ENCODE measurements at regions not wholly inside any gene's neighbourhood (a gene's known extent, or its start where the extent isn't known, plus 50 kb on each side); places are given as distances from the start of the nearest gene placed in this dataset.

DNA sequence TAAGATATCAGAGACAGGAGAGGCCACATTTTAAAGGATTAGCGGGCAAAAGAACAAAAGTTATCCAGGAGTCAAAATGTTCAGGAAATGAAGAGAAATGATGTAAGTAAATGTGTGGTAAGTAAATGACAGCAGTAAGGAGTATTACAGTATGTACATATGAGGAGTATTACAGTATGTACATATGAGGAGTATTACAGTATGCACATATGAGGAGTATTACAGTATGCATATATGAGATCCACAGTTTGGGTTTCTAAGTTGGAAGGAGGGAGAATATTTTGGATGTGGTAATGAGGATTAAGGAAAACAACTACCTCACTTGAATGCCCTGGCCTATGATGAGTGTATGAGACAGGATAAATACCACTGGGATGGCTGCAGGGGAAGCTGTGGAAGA lies 192.4 kb upstream of the DGKB start:
- H3K4me1 Mint-ChIP-seq = no peaks in the 10 kb centered on the region
- H3K27ac Mint-ChIP-seq = no peak overlapping the region
- H3K9me3 Mint-ChIP-seq = no peaks in the 10 kb centered on the region
- no peak overlapping the region for H3K4me3 Mint-ChIP-seq
- H3K27me3 Mint-ChIP-seq (ENCODE audit: low read depth) = no peaks in the 10 kb centered on the region
- H3K36me3 Mint-ChIP-seq (ENCODE audit: low read depth) = no peaks in the 10 kb centered on the region
- TF ChIP-seq, protein P1, sequence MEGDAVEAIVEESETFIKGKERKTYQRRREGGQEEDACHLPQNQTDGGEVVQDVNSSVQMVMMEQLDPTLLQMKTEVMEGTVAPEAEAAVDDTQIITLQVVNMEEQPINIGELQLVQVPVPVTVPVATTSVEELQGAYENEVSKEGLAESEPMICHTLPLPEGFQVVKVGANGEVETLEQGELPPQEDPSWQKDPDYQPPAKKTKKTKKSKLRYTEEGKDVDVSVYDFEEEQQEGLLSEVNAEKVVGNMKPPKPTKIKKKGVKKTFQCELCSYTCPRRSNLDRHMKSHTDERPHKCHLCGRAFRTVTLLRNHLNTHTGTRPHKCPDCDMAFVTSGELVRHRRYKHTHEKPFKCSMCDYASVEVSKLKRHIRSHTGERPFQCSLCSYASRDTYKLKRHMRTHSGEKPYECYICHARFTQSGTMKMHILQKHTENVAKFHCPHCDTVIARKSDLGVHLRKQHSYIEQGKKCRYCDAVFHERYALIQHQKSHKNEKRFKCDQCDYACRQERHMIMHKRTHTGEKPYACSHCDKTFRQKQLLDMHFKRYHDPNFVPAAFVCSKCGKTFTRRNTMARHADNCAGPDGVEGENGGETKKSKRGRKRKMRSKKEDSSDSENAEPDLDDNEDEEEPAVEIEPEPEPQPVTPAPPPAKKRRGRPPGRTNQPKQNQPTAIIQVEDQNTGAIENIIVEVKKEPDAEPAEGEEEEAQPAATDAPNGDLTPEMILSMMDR (IDR thresholded peaks at IDR 0.05; ENCODE audit: unreplicated experiment in 3 of 3) = no peak

DNA sequence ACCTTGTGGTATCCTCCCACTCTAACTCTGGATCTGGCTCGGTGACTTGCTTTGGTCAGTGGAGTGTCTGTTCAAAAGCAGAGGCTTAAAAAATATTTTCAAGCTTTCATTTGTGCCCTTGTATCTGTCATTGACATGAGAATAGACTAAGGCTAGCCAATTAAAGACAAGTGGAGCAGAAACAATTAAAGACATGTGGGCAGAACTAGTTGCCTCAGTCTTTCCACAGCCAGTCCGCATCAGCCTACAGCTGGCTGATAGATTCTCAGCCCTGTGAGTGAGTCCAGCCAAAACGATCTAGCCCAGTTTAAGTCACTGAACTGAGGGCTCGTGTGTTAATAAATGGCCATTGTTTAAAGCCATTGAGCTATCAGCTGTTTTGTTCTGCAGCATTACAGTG lies 185.2 kb upstream of the DGKB start:
- H3K27me3 Mint-ChIP-seq (ENCODE audit: low read depth) = peaks cover 3% of the 10 kb centered on the region
- no peaks in the 10 kb centered on the region for H3K9me3 Mint-ChIP-seq
- no peak overlapping the region for H3K4me3 Mint-ChIP-seq

DNA sequence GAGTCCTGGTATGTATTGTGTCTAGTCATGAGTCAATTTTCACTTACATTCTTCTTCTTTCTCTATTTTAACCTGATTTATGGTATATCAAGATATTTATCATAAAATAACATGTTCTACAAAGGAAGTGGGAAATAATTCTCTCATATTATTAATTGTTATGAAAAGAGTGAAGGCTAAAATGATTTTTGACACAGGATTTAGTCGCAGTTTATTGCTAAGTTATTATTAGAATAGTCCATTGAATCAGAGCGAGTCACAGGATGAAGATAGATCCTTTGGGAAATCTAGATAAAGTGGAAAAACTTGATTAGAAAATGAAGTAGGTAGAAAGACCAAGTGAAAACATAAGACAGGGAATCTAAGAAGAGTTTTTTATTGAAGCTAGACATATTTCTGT lies 184.3 kb upstream of the DGKB start:
- TF ChIP-seq, protein P1 (IDR thresholded peaks at IDR 0.05; ENCODE audit: unreplicated experiment in 3 of 3) = no peak
- peaks cover 15% of the 10 kb centered on the region for H3K4me1 Mint-ChIP-seq
- H3K36me3 Mint-ChIP-seq (ENCODE audit: low read depth) = no peaks in the 10 kb centered on the region
- H3K27ac Mint-ChIP-seq = peak overlapping the region in 2 of 3 experiments; percentile 24 to 91
- no peaks in the 10 kb centered on the region for H3K9me3 Mint-ChIP-seq
- peaks cover 3% of the 10 kb centered on the region for H3K27me3 Mint-ChIP-seq (ENCODE audit: low read depth)
- no peak overlapping the region for H3K4me3 Mint-ChIP-seq

More for the DNA sequence above, 185.2 kb upstream of the DGKB start:
- TF ChIP-seq, protein P1 (IDR thresholded peaks at IDR 0.05; ENCODE audit: unreplicated experiment in 3 of 3) = no peak
- no peak overlapping the region for H3K27ac Mint-ChIP-seq
- peaks cover 11% of the 10 kb centered on the region for H3K4me1 Mint-ChIP-seq
- no peaks in the 10 kb centered on the region for H3K36me3 Mint-ChIP-seq (ENCODE audit: low read depth)

DNA sequence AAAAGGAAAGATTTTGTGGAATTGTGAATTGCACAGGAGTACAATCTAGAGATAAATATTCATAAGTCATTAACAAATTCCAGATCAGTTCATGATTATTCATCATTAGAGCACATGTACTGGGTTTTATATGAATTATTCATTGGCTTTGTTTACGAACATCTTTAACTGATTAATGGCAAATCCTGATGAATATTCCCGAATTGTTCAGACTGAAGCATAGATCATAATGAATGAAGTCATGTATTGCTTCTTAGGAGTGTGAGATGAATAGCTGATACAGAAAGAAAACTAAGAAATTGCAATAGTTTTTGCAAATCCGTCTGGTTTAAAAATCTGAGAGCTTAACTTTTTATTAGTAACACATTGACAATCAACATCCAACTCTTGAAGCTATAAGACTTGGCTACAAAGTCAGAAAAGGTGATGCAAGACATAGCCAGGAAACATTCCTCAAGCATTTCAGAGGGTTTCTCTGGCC lies 183.6 kb upstream of the DGKB start:
- peaks cover 15% of the 10 kb centered on the region for H3K4me1 Mint-ChIP-seq
- peaks cover 3% of the 10 kb centered on the region for H3K27me3 Mint-ChIP-seq (ENCODE audit: low read depth)
- H3K36me3 Mint-ChIP-seq (ENCODE audit: low read depth) = no peaks in the 10 kb centered on the region
- TF ChIP-seq, protein P1 (IDR thresholded peaks at IDR 0.05; ENCODE audit: unreplicated experiment in 3 of 3) = no peak
- H3K9me3 Mint-ChIP-seq = no peaks in the 10 kb centered on the region
- no peak overlapping the region for H3K4me3 Mint-ChIP-seq
- peak overlapping the region in 2 of 3 experiments; percentile 24 to 91 for H3K27ac Mint-ChIP-seq

DNA sequence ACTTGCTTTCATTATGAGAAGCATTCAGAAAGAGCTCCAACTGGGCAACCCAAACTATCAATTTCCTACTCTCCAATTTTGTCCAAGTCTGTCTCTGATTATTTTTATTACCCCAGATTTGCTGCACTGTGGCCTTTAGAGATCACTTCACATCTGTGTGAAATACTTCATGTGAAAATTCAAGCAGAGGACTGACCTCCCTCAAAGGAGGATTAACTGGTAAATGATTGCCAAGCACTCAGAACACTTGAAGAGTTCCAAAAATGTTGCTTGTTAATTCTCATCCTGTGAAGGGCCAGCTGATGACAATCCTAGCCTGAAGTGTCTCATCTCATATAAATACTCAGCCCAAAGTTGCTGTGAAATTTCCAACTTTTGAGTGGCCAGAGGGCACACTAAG lies 182.8 kb upstream of the DGKB start:
- TF ChIP-seq, protein P1 (IDR thresholded peaks at IDR 0.05; ENCODE audit: unreplicated experiment in 3 of 3) = no peak

DNA sequence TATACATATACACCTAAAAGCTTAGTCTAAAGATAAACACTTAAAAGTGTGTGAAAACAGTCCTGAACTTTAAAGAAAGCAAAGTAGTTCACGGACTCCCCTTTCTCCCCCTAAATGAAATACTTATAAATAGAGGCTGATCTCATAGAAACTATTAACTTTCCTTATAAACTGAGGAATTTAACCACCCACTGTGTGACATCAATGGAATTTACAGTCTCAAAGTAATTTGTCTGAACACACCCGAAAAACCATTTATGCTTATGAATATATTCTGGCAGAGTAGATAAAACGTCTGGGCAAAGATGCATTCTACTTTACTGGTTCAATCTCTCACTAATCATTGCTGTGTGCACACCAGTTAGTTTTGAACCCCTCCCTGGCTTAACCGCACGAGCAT lies 181.8 kb upstream of the DGKB start:
- Mint-ChIP-seq H3K27ac (peak overlapping the region; percentile 24 to 91 (median 73)), H3K36me3 (ENCODE audit: low read depth) (no peaks in the 10 kb centered on the region)
- TF ChIP-seq, protein P1 (IDR thresholded peaks at IDR 0.05; ENCODE audit: unreplicated experiment in 3 of 3) = no peak

More for the DNA sequence above, 182.8 kb upstream of the DGKB start:
- Mint-ChIP-seq H3K4me1 (peaks cover 15% of the 10 kb centered on the region), H3K27ac (peak overlapping the region; percentile 24 to 91 (median 73)), H3K9me3 (no peaks in the 10 kb centered on the region), H3K36me3 (ENCODE audit: low read depth) (no peaks in the 10 kb centered on the region), H3K27me3 (ENCODE audit: low read depth) (peaks cover 3% of the 10 kb centered on the region), H3K4me3 (no peak overlapping the region)

More for the DNA sequence above, 181.8 kb upstream of the DGKB start:
- H3K27me3 Mint-ChIP-seq (ENCODE audit: low read depth) = peaks cover 3% of the 10 kb centered on the region
- H3K4me1 Mint-ChIP-seq = peaks cover 15% of the 10 kb centered on the region
- H3K9me3 Mint-ChIP-seq = no peaks in the 10 kb centered on the region
- no peak overlapping the region for H3K4me3 Mint-ChIP-seq
